ENCODE measurements at regions not wholly inside any gene's neighbourhood (a gene's known extent, or its start where the extent isn't known, plus 50 kb on each side); places are given as distances from the start of the nearest gene placed in this dataset.

DNA sequence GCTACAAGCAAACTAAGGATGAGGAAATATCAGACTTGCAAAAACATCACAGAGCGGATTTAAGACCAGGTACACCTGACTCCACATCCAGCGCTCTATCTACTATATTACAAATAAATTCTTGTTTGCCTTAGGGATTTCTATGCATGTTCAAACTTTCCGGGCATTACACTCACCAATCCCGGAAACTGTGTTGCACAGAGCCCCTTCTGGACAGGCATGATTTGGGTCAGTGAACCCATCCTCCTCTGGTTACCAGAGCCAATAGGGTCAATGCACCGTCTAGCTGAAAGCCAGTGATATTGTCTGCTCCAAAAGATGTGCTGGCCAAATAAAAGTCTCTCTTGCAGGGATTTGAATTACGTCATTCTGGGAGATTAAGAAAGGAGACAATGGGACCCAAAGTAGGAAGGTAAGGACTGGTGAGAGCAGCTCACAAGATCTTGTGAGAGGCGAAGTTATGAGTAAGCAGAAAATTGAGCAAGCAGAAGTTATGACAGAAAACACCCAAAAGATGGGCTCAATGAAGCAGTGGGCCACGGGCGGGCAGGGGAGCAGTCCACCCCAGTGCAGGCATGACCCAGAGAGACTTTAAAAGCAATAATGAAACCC lies 155.8 kb upstream of the RAI14 start:
- TF ChIP-seq POLR2A (IDR thresholded peaks at IDR 0.05), result no peak
- TF ChIP-seq, protein P1, sequence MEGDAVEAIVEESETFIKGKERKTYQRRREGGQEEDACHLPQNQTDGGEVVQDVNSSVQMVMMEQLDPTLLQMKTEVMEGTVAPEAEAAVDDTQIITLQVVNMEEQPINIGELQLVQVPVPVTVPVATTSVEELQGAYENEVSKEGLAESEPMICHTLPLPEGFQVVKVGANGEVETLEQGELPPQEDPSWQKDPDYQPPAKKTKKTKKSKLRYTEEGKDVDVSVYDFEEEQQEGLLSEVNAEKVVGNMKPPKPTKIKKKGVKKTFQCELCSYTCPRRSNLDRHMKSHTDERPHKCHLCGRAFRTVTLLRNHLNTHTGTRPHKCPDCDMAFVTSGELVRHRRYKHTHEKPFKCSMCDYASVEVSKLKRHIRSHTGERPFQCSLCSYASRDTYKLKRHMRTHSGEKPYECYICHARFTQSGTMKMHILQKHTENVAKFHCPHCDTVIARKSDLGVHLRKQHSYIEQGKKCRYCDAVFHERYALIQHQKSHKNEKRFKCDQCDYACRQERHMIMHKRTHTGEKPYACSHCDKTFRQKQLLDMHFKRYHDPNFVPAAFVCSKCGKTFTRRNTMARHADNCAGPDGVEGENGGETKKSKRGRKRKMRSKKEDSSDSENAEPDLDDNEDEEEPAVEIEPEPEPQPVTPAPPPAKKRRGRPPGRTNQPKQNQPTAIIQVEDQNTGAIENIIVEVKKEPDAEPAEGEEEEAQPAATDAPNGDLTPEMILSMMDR (IDR thresholded peaks at IDR 0.05), result no peak

All from adrenal gland (tissue), 5 donors.